ENCODE measurements at regions not wholly inside any gene's neighbourhood (a gene's known extent, or its start where the extent isn't known, plus 50 kb on each side); places are given as distances from the start of the nearest gene placed in this dataset.

- Mint-ChIP-seq H3K36me3 (ENCODE audit: low read depth) (no peaks in the 10 kb centered on the region), H3K4me3 (no peak overlapping the region), H3K9me3 (no peaks in the 10 kb centered on the region), H3K4me1 (no peaks in the 10 kb centered on the region), H3K27me3 (ENCODE audit: low read depth, poor library complexity) (peaks cover 16% of the 10 kb centered on the region), H3K27ac (no peak overlapping the region)
- no peak for DNase-seq
- no peak for TF ChIP-seq CTCF (IDR thresholded peaks at IDR 0.05)
Measured at GRCh38 chr14:98296895-98297294, 975.1 kb downstream of the BCL11B start.

GRCh38 chr14:98297567-98297966 is 974.4 kb downstream of the BCL11B start:
- no peaks in the 10 kb centered on the region for H3K9me3 Mint-ChIP-seq
- peaks cover 16% of the 10 kb centered on the region for H3K27me3 Mint-ChIP-seq (ENCODE audit: low read depth, poor library complexity)
- TF ChIP-seq CTCF (IDR thresholded peaks at IDR 0.05): no peak
- no peaks in the 10 kb centered on the region for H3K36me3 Mint-ChIP-seq (ENCODE audit: low read depth)
- no peak for DNase-seq
- no peaks in the 10 kb centered on the region for H3K4me1 Mint-ChIP-seq
- no peak overlapping the region for H3K4me3 Mint-ChIP-seq
- no peak overlapping the region for H3K27ac Mint-ChIP-seq

GRCh38 chr14:98298481-98299244 is 973.3 kb downstream of the BCL11B start:
- no peak for TF ChIP-seq CTCF (IDR thresholded peaks at IDR 0.05)
- H3K4me1 Mint-ChIP-seq: no peaks in the 10 kb centered on the region
- no peaks in the 10 kb centered on the region for H3K9me3 Mint-ChIP-seq
- H3K27ac Mint-ChIP-seq: no peak overlapping the region
- H3K4me3 Mint-ChIP-seq: no peak overlapping the region
- H3K36me3 Mint-ChIP-seq (ENCODE audit: low read depth): no peaks in the 10 kb centered on the region
- no peak for DNase-seq
- peaks cover 16% of the 10 kb centered on the region for H3K27me3 Mint-ChIP-seq (ENCODE audit: low read depth, poor library complexity)

- DNase-seq: no peak
- TF ChIP-seq CTCF (IDR thresholded peaks at IDR 0.05): no peak
- H3K27ac Mint-ChIP-seq: no peak overlapping the region
- no peak overlapping the region for H3K4me3 Mint-ChIP-seq
- H3K27me3 Mint-ChIP-seq (ENCODE audit: low read depth, poor library complexity): peaks cover 4% of the 10 kb centered on the region
- H3K4me1 Mint-ChIP-seq: no peaks in the 10 kb centered on the region
- H3K36me3 Mint-ChIP-seq (ENCODE audit: low read depth): no peaks in the 10 kb centered on the region
- H3K9me3 Mint-ChIP-seq: peaks cover 10% of the 10 kb centered on the region
Measured at GRCh38 chr14:98301681-98302080, 970.3 kb downstream of the BCL11B start.

GRCh38 chr14:98304574-98304973 is 967.4 kb downstream of the BCL11B start:
- Mint-ChIP-seq H3K4me1 (no peaks in the 10 kb centered on the region), H3K27ac (no peak overlapping the region), H3K36me3 (ENCODE audit: low read depth) (no peaks in the 10 kb centered on the region), H3K27me3 (ENCODE audit: low read depth, poor library complexity) (peaks cover 4% of the 10 kb centered on the region), H3K9me3 (peaks cover 11% of the 10 kb centered on the region), H3K4me3 (no peak overlapping the region)
- no peak for TF ChIP-seq CTCF (IDR thresholded peaks at IDR 0.05)
- DNase-seq: no peak

- no peak for DNase-seq
- H3K4me3 Mint-ChIP-seq: no peak overlapping the region
- peaks cover 11% of the 10 kb centered on the region for H3K9me3 Mint-ChIP-seq
- no peaks in the 10 kb centered on the region for H3K36me3 Mint-ChIP-seq (ENCODE audit: low read depth)
- no peaks in the 10 kb centered on the region for H3K4me1 Mint-ChIP-seq
- no peak overlapping the region for H3K27ac Mint-ChIP-seq
- peaks cover 4% of the 10 kb centered on the region for H3K27me3 Mint-ChIP-seq (ENCODE audit: low read depth, poor library complexity)
- no peak for TF ChIP-seq CTCF (IDR thresholded peaks at IDR 0.05)
Measured at GRCh38 chr14:98309591-98309990, 962.4 kb downstream of the BCL11B start.

All from nephron progenitor cell (in vitro differentiated cells).